ENCODE measurements at regions not wholly inside any gene's neighbourhood (a gene's known extent, or its start where the extent isn't known, plus 50 kb on each side); places are given as distances from the start of the nearest gene placed in this dataset.

GRCh38 chr5:128681764-128682592 is 143.9 kb upstream of the FBN2 start:
- no peak for TF ChIP-seq POLR2A (IDR thresholded peaks at IDR 0.05)
- TF ChIP-seq CTCF (IDR thresholded peaks at IDR 0.05): no peak

Data from Peyer's patch (tissue), 4 donors.